ENCODE measurements at regions not wholly inside any gene's neighbourhood (a gene's known extent, or its start where the extent isn't known, plus 50 kb on each side); places are given as distances from the start of the nearest gene placed in this dataset.
"Not testable (repeated sequence)": the region's sequence is repeated elsewhere in the genome, so short reads cannot be mapped to it uniquely, and the experiment has no call there.

- H3K4me1 Mint-ChIP-seq (ENCODE audit: low read depth): no peaks in the 10 kb centered on the region
- H3K4me3 Mint-ChIP-seq: no peak overlapping the region
- ATAC-seq (no peak), DNase-seq (no peak)
- no peaks in the 10 kb centered on the region for H3K9me3 Mint-ChIP-seq (ENCODE audit: insufficient read depth)
- no peak overlapping the region for H3K27ac Mint-ChIP-seq
- ChIA-PET POLR2A (no interaction called here), CTCF (no interaction called here)
- H3K27me3 Mint-ChIP-seq (ENCODE audit: low read depth): peaks cover 19% of the 10 kb centered on the region
- H3K36me3 Mint-ChIP-seq (ENCODE audit: low read depth): no peaks in the 10 kb centered on the region
Observed at GRCh38 chr10:120018695-120019094, 126.2 kb downstream of the SEC23IP start.

- no peak overlapping the region for H3K27ac Mint-ChIP-seq
- DNase-seq (no peak), ATAC-seq (no peak)
- H3K4me1 Mint-ChIP-seq (ENCODE audit: low read depth): no peaks in the 10 kb centered on the region
- POLR2A ChIA-PET: no interaction called here
- no peaks in the 10 kb centered on the region for H3K36me3 Mint-ChIP-seq (ENCODE audit: low read depth)
- no peaks in the 10 kb centered on the region for H3K9me3 Mint-ChIP-seq (ENCODE audit: insufficient read depth)
- H3K27me3 Mint-ChIP-seq (ENCODE audit: low read depth): peaks cover 18% of the 10 kb centered on the region
- H3K4me3 Mint-ChIP-seq: no peak overlapping the region
- CTCF ChIA-PET: no interaction called here
Observed at GRCh38 chr10:120019568-120019967, 127.0 kb downstream of the SEC23IP start.

- Mint-ChIP-seq H3K4me1 (ENCODE audit: low read depth) (no peaks in the 10 kb centered on the region), H3K36me3 (ENCODE audit: low read depth) (no peaks in the 10 kb centered on the region), H3K27me3 (ENCODE audit: low read depth) (peaks cover 8% of the 10 kb centered on the region), H3K4me3 (no peak overlapping the region), H3K27ac (no peak overlapping the region), H3K9me3 (ENCODE audit: insufficient read depth) (no peaks in the 10 kb centered on the region)
- ATAC-seq: no peak
- ChIA-PET POLR2A (no interaction called here), CTCF (no interaction called here)
- no peak for DNase-seq
Observed at GRCh38 chr10:120022357-120022756, 129.8 kb downstream of the SEC23IP start.

- CTCF ChIA-PET: no interaction called here
- Mint-ChIP-seq H3K4me1 (ENCODE audit: low read depth) (no peaks in the 10 kb centered on the region), H3K27ac (no peak overlapping the region), H3K4me3 (no peak overlapping the region), H3K36me3 (ENCODE audit: low read depth) (no peaks in the 10 kb centered on the region), H3K9me3 (ENCODE audit: insufficient read depth) (no peaks in the 10 kb centered on the region), H3K27me3 (ENCODE audit: low read depth) (peaks cover 3% of the 10 kb centered on the region)
- DNase-seq (no peak), ATAC-seq (no peak)
- POLR2A ChIA-PET: no interaction called here
Observed at GRCh38 chr10:120034236-120034635, 141.7 kb downstream of the SEC23IP start.

GRCh38 chr10:120039046-120039445, 146.5 kb downstream of the SEC23IP start:
- no peaks in the 10 kb centered on the region for H3K9me3 Mint-ChIP-seq (ENCODE audit: insufficient read depth)
- no peak overlapping the region for H3K27ac Mint-ChIP-seq
- no peaks in the 10 kb centered on the region for H3K36me3 Mint-ChIP-seq (ENCODE audit: low read depth)
- H3K27me3 Mint-ChIP-seq (ENCODE audit: low read depth): no peaks in the 10 kb centered on the region
- no peak for ATAC-seq
- H3K4me1 Mint-ChIP-seq (ENCODE audit: low read depth): no peaks in the 10 kb centered on the region
- POLR2A ChIA-PET: no interaction called here
- no peak for DNase-seq
- H3K4me3 Mint-ChIP-seq: no peak overlapping the region
- CTCF ChIA-PET: no interaction called here

GRCh38 chr10:120039826-120040225, 147.3 kb downstream of the SEC23IP start:
- Mint-ChIP-seq H3K36me3 (ENCODE audit: low read depth) (no peaks in the 10 kb centered on the region), H3K27ac (no peak overlapping the region), H3K4me3 (no peak overlapping the region), H3K27me3 (ENCODE audit: low read depth) (no peaks in the 10 kb centered on the region), H3K4me1 (ENCODE audit: low read depth) (no peaks in the 10 kb centered on the region), H3K9me3 (ENCODE audit: insufficient read depth) (no peaks in the 10 kb centered on the region)
- CTCF ChIA-PET: no interaction called here
- POLR2A ChIA-PET: no interaction called here
- ATAC-seq: no peak
- DNase-seq: no peak

GRCh38 chr10:120041807-120042559, 149.5 kb downstream of the SEC23IP start:
- H3K4me1 Mint-ChIP-seq (ENCODE audit: low read depth): no peaks in the 10 kb centered on the region
- DNase-seq (no peak), ATAC-seq (no peak)
- CTCF ChIA-PET: no interaction called here
- H3K27me3 Mint-ChIP-seq (ENCODE audit: low read depth): no peaks in the 10 kb centered on the region
- H3K27ac Mint-ChIP-seq: no peak overlapping the region
- no peak overlapping the region for H3K4me3 Mint-ChIP-seq
- POLR2A ChIA-PET: no interaction called here
- no peaks in the 10 kb centered on the region for H3K9me3 Mint-ChIP-seq (ENCODE audit: insufficient read depth)
- no peaks in the 10 kb centered on the region for H3K36me3 Mint-ChIP-seq (ENCODE audit: low read depth)

- DNase-seq (no peak), ATAC-seq (no peak)
- Mint-ChIP-seq H3K9me3 (ENCODE audit: insufficient read depth) (no peaks in the 10 kb centered on the region), H3K4me1 (ENCODE audit: low read depth) (no peaks in the 10 kb centered on the region), H3K4me3 (no peak overlapping the region), H3K36me3 (ENCODE audit: low read depth) (no peaks in the 10 kb centered on the region), H3K27ac (no peak overlapping the region), H3K27me3 (ENCODE audit: low read depth) (no peaks in the 10 kb centered on the region)
- ChIA-PET POLR2A (no interaction called here), CTCF (no interaction called here)
Observed at GRCh38 chr10:120042705-120043104, 150.2 kb downstream of the SEC23IP start.

GRCh38 chr10:120047373-120047772, 154.8 kb downstream of the SEC23IP start:
- H3K36me3 Mint-ChIP-seq (ENCODE audit: low read depth); H3K27ac Mint-ChIP-seq; POLR2A ChIA-PET; DNase-seq; H3K4me3 Mint-ChIP-seq; H3K27me3 Mint-ChIP-seq (ENCODE audit: low read depth); H3K4me1 Mint-ChIP-seq (ENCODE audit: low read depth); H3K9me3 Mint-ChIP-seq (ENCODE audit: insufficient read depth); ATAC-seq; CTCF ChIA-PET: not testable (repeated sequence)

GRCh38 chr10:120047926-120048325, 155.4 kb downstream of the SEC23IP start:
- Mint-ChIP-seq H3K27ac (no peak overlapping the region), H3K9me3 (ENCODE audit: insufficient read depth) (no peaks in the 10 kb centered on the region), H3K36me3 (ENCODE audit: low read depth) (no peaks in the 10 kb centered on the region), H3K4me3 (no peak overlapping the region), H3K4me1 (ENCODE audit: low read depth) (no peaks in the 10 kb centered on the region), H3K27me3 (ENCODE audit: low read depth) (peaks cover 7% of the 10 kb centered on the region)
- ATAC-seq (no peak), DNase-seq (no peak)
- ChIA-PET CTCF (no interaction called here), POLR2A (no interaction called here)

- ChIA-PET POLR2A (no interaction called here), CTCF (no interaction called here)
- no peaks in the 10 kb centered on the region for H3K36me3 Mint-ChIP-seq (ENCODE audit: low read depth)
- no peaks in the 10 kb centered on the region for H3K9me3 Mint-ChIP-seq (ENCODE audit: insufficient read depth)
- no peak for ATAC-seq
- no peak overlapping the region for H3K27ac Mint-ChIP-seq
- no peaks in the 10 kb centered on the region for H3K4me1 Mint-ChIP-seq (ENCODE audit: low read depth)
- no peak overlapping the region for H3K4me3 Mint-ChIP-seq
- H3K27me3 Mint-ChIP-seq (ENCODE audit: low read depth): peaks cover 7% of the 10 kb centered on the region
- DNase-seq: no peak
Observed at GRCh38 chr10:120048391-120048790, 155.9 kb downstream of the SEC23IP start.

- no peaks in the 10 kb centered on the region for H3K4me1 Mint-ChIP-seq (ENCODE audit: low read depth)
- H3K9me3 Mint-ChIP-seq (ENCODE audit: insufficient read depth): no peaks in the 10 kb centered on the region
- H3K27ac Mint-ChIP-seq: no peak overlapping the region
- H3K4me3 Mint-ChIP-seq: no peak overlapping the region
- ChIA-PET CTCF (no interaction called here), POLR2A (no interaction called here)
- ATAC-seq (no peak), DNase-seq (no peak)
- no peaks in the 10 kb centered on the region for H3K36me3 Mint-ChIP-seq (ENCODE audit: low read depth)
- peaks cover 7% of the 10 kb centered on the region for H3K27me3 Mint-ChIP-seq (ENCODE audit: low read depth)
Observed at GRCh38 chr10:120051671-120052070, 159.1 kb downstream of the SEC23IP start.

- no peak overlapping the region for H3K4me3 Mint-ChIP-seq
- ChIA-PET POLR2A (no interaction called here), CTCF (no interaction called here)
- H3K4me1 Mint-ChIP-seq (ENCODE audit: low read depth): no peaks in the 10 kb centered on the region
- no peaks in the 10 kb centered on the region for H3K36me3 Mint-ChIP-seq (ENCODE audit: low read depth)
- H3K27me3 Mint-ChIP-seq (ENCODE audit: low read depth): peaks cover 13% of the 10 kb centered on the region
- DNase-seq (no peak), ATAC-seq (no peak)
- no peak overlapping the region for H3K27ac Mint-ChIP-seq
- no peaks in the 10 kb centered on the region for H3K9me3 Mint-ChIP-seq (ENCODE audit: insufficient read depth)
Observed at GRCh38 chr10:120052964-120053702, 160.6 kb downstream of the SEC23IP start.

All from activated CD8-positive, alpha-beta T cell treated with anti-CD3 and anti-CD28 coated beads, Interleukin-2, amount 10 ng/mL, durations not matched to agents 7 days and 5 days (primary cell).